22Rv1 (cell line): ENCODE measurements at regions not wholly inside any gene's neighbourhood (a gene's known extent, or its start where the extent isn't known, plus 50 kb on each side); places are given as distances from the start of the nearest gene placed in this dataset.

Experiments used
- CTCF ChIP-seq: fragments of 450-650 bp; IDR thresholded peaks from 2 replicates; pipeline ENCODE4 v1.5.1; 2017; ENCODE audit warnings: mild to moderate bottlenecking
- ZFX ChIP-seq: fragments of 450-650 bp; IDR thresholded peaks from 2 replicates; pipeline ENCODE4 v1.6.1; 2017; ENCODE audit warnings: antibody characterized with exemption, borderline replicate concordance

GRCh38 chr6:168896321-168896720 lies 357.3 kb downstream of the THBS2 start:
- no peak for TF ChIP-seq CTCF
- no peak for TF ChIP-seq ZFX
